H9 (cell line): ENCODE measurements at regions not wholly inside any gene's neighbourhood (a gene's known extent, or its start where the extent isn't known, plus 50 kb on each side); places are given as distances from the start of the nearest gene placed in this dataset.

Experiments used
- DNase-seq: peaks from one replicate; pipeline ENCODE4 v3.0.0-alpha.2; 2017
- H2AFZ ChIP-seq: one replicate; pipeline ENCODE4 v1.6.1; 2013; ENCODE audit warnings: mild to moderate bottlenecking, low read length, control low read depth, moderate library complexity
- H2AK5ac ChIP-seq: 2 replicates; pipeline ENCODE4 v1.6.1; 2013; ENCODE audit warnings: low read length, control low read depth, mixed read lengths; ENCODE audit not compliant: insufficient read length
- H2BK120ac ChIP-seq: one replicate; pipeline ENCODE4 v1.6.1; 2013; ENCODE audit warnings: low read depth, mild to moderate bottlenecking, low read length, control low read depth, inconsistent platforms; ENCODE audit not compliant: poor library complexity, severe bottlenecking
- H2BK12ac ChIP-seq: 2 replicates; pipeline ENCODE4 v1.6.1; 2013; ENCODE audit warnings: low read length, control low read depth, mixed read lengths, low read depth; ENCODE audit not compliant: insufficient read length
- H2BK15ac ChIP-seq: 2 replicates; pipeline ENCODE4 v1.6.1; 2013; ENCODE audit warnings: low read depth, low read length, control low read depth
- H2BK20ac ChIP-seq: one replicate; pipeline ENCODE4 v1.6.1; 2013; ENCODE audit warnings: low read depth, mild to moderate bottlenecking, low read length, control low read depth, inconsistent platforms; ENCODE audit not compliant: poor library complexity, severe bottlenecking
- H2BK5ac ChIP-seq: 2 replicates; pipeline ENCODE4 v1.6.1; 2013; ENCODE audit warnings: low read length, control low read depth, mixed read lengths; ENCODE audit not compliant: insufficient read length
- H3K14ac ChIP-seq: 2 replicates; pipeline ENCODE4 v1.6.1; 2013; ENCODE audit warnings: low read length, control low read depth; ENCODE audit not compliant: insufficient read depth
- H3K18ac ChIP-seq: 2 replicates; pipeline ENCODE4 v1.6.1; 2013; ENCODE audit warnings: low read depth, mild to moderate bottlenecking, mixed read lengths, low read length, control low read depth; ENCODE audit not compliant: insufficient read length
- H3K23ac ChIP-seq: 2 replicates; pipeline ENCODE4 v1.6.1; 2013; ENCODE audit warnings: low read length, control low read depth, mixed read lengths, low read depth; ENCODE audit not compliant: insufficient read length
- H3K23me2 ChIP-seq: 2 replicates; pipeline ENCODE4 v1.6.1; 2013; ENCODE audit warnings: low read depth, mild to moderate bottlenecking, mixed read lengths, low read length, control low read depth; ENCODE audit not compliant: insufficient read length, poor library complexity, severe bottlenecking
- H3K27ac ChIP-seq: 2 replicates; pipeline ENCODE4 v1.5.1; 2013; ENCODE audit warnings: low read length, control low read depth, mixed read lengths, low read depth; ENCODE audit not compliant: insufficient read length
- H3K27me3 ChIP-seq: 2 replicates; pipeline ENCODE4 v1.6.1; 2013; ENCODE audit warnings: low read length, control low read depth, inconsistent platforms; ENCODE audit not compliant: insufficient read depth
- H3K4ac ChIP-seq: 2 replicates; pipeline ENCODE4 v1.6.1; 2013; ENCODE audit warnings: low read depth, mild to moderate bottlenecking, control low read depth, inconsistent platforms, low read length, moderate library complexity
- H3K4me1 ChIP-seq: 2 replicates; pipeline ENCODE4 v1.6.1; 2013; ENCODE audit warnings: low read length, control low read depth, inconsistent platforms; ENCODE audit not compliant: insufficient read depth
- H3K4me2 ChIP-seq: 2 replicates; pipeline ENCODE4 v1.6.1; 2013; ENCODE audit warnings: low read length, control low read depth, mixed read lengths; ENCODE audit not compliant: insufficient read length, insufficient read depth
- H3K56ac ChIP-seq: 2 replicates; pipeline ENCODE4 v1.6.1; 2013; ENCODE audit warnings: low read depth, mild to moderate bottlenecking, mixed read lengths, low read length, control low read depth; ENCODE audit not compliant: insufficient read length
- H3K79me1 ChIP-seq: 2 replicates; pipeline ENCODE4 v1.6.1; 2013; ENCODE audit warnings: low read depth, mild to moderate bottlenecking, moderate library complexity, low read length, control low read depth, inconsistent platforms; ENCODE audit not compliant: insufficient read depth, poor library complexity, severe bottlenecking
- H3K79me2 ChIP-seq: 2 replicates; pipeline ENCODE4 v1.6.1; 2013; ENCODE audit warnings: low read length, control low read depth, inconsistent platforms; ENCODE audit not compliant: insufficient read depth
- H3K9ac ChIP-seq: 2 replicates; pipeline ENCODE4 v1.6.1; 2013; ENCODE audit warnings: low read length, control low read depth, mixed read lengths; ENCODE audit not compliant: insufficient read length; ENCODE audit errors: extremely low read depth
- H3K9me3 ChIP-seq: one replicate; pipeline ENCODE4 v1.6.1; 2013; ENCODE audit warnings: low read depth, low read length, inconsistent platforms; ENCODE audit not compliant: control insufficient read depth
- H3T11ph ChIP-seq: one replicate; pipeline ENCODE4 v1.6.1; 2013; ENCODE audit warnings: mild to moderate bottlenecking, low read length, control low read depth, inconsistent platforms
- H4K20me1 ChIP-seq: one replicate; pipeline ENCODE4 v1.6.1; 2013; ENCODE audit not compliant: control insufficient read depth, insufficient read length, insufficient read depth
- H4K5ac ChIP-seq: 2 replicates; pipeline ENCODE4 v1.6.1; 2013; ENCODE audit warnings: low read depth, mild to moderate bottlenecking, mixed read lengths, low read length, control low read depth; ENCODE audit not compliant: insufficient read length
- H4K8ac ChIP-seq: replicated peaks from 2 replicates; pipeline ENCODE4 v1.6.1; 2013; ENCODE audit warnings: low read length, control low read depth, mixed read lengths, low read depth; ENCODE audit not compliant: insufficient read length
- H4K91ac ChIP-seq: 2 replicates; pipeline ENCODE4 v1.6.1; 2013; ENCODE audit warnings: low read depth, mild to moderate bottlenecking, moderate library complexity, mixed read lengths, low read length, control low read depth; ENCODE audit not compliant: insufficient read length
- H3K27ac Mint-ChIP-seq, 3 experiments: 2 replicates in 2 of 3; 3 replicates in 1 of 3; pipeline ENCODE4 v1.8.0; 2020 to 2021; ENCODE audit warnings: mixed read lengths in 3 of 3, mild to moderate bottlenecking in 1 of 3, moderate library complexity in 1 of 3
- H3K27me3 Mint-ChIP-seq: 2 replicates; pipeline ENCODE4 v1.8.0; 2021; ENCODE audit warnings: low read depth, mild to moderate bottlenecking, moderate library complexity, mixed read lengths
- H3K36me3 Mint-ChIP-seq, 3 experiments: 2 replicates in 2 of 3; 3 replicates in 1 of 3; pipeline ENCODE4 v1.8.0; 2020 to 2021; ENCODE audit warnings: low read depth in 3 of 3, mixed read lengths in 3 of 3; ENCODE audit not compliant: insufficient read depth in 1 of 3
- H3K4me1 Mint-ChIP-seq, 2 experiments: 2 replicates each; pipeline ENCODE4 v1.8.0; 2020; ENCODE audit warnings: mixed read lengths in 2 of 2
- H3K4me3 Mint-ChIP-seq, 2 experiments: 2 replicates in 1 of 2; 3 replicates in 1 of 2; pipeline ENCODE4 v1.8.0; 2020 to 2021; ENCODE audit warnings: mild to moderate bottlenecking in 2 of 2, mixed read lengths in 2 of 2, moderate library complexity in 1 of 2
- H3K9me3 Mint-ChIP-seq, 2 experiments: 2 replicates in 1 of 2; 3 replicates in 1 of 2; pipeline ENCODE4 v1.8.0; 2020; ENCODE audit warnings: mild to moderate bottlenecking in 2 of 2, mixed read lengths in 2 of 2, moderate library complexity in 1 of 2
- CTCF ChIP-seq: fragments of 200-600 bp; sonication (generic); conservative IDR thresholded peaks from 3 replicates; pipeline ENCODE4 v1.8.0; 2021; ENCODE audit warnings: antibody characterized with exemption, mild to moderate bottlenecking
- WGBS: extraction: QIAGEN DNeasy Blood & Tissue Kit; methylation state at CpG from one replicate; pipeline ENCODE4 v1.1.7; 2013; ENCODE audit warnings: missing lambda C conversion rate, low lambda C conversion rate, mixed read lengths; ENCODE audit not compliant: insufficient read length; ENCODE audit errors: extremely low coverage; 5-methylcytosine and 5-hydroxymethylcytosine counted together

- H3K36me3 Mint-ChIP-seq: peaks cover 2 to 25% (median 10%) of the 10 kb centered on the region in 3 experiments; a peak in 6 of 7 replicates
- H2BK120ac ChIP-seq: no peak overlapping the region
- no peaks in the 10 kb centered on the region for H3K27me3 ChIP-seq
- H2BK5ac ChIP-seq: no peak overlapping the region
- no peak for TF ChIP-seq CTCF
- H3T11ph ChIP-seq: no peak overlapping the region
- no peak overlapping the region for H2BK12ac ChIP-seq
- peaks cover 3% of the 10 kb centered on the region; the same call in 1 of the 2 replicates for H3K4me1 ChIP-seq
- H4K91ac ChIP-seq: no peak overlapping the region
- DNase-seq: no peak
- peaks cover 40 to 54% of the 10 kb centered on the region in 2 experiments for H3K4me1 Mint-ChIP-seq
- WGBS: no CpG with 5 or more reads among the region's 10 CpGs
- H3K9me3 Mint-ChIP-seq: peaks cover 12 to 15% of the 10 kb centered on the region in 2 experiments
- H3K56ac ChIP-seq: no peak overlapping the region
- H4K20me1 ChIP-seq: no peaks in the 10 kb centered on the region
- H3K23me2 ChIP-seq: no peaks in the 10 kb centered on the region
- no peak overlapping the region for H3K14ac ChIP-seq
- H3K23ac ChIP-seq: no peak overlapping the region
- no peak overlapping the region for H3K27ac ChIP-seq
- H2AFZ ChIP-seq: no peak overlapping the region
- no peak overlapping the region for H2AK5ac ChIP-seq
- H4K5ac ChIP-seq: no peak overlapping the region
- H3K79me1 ChIP-seq: no peaks in the 10 kb centered on the region
- H4K8ac ChIP-seq: no peak overlapping the region
- H3K27ac Mint-ChIP-seq: peak overlapping the region in 1 of 3 experiments; percentile 5; a peak in 1 of 7 replicates
- H3K9ac ChIP-seq: no peak overlapping the region
- H3K18ac ChIP-seq: no peak overlapping the region
- peaks cover 24% of the 10 kb centered on the region for H3K27me3 Mint-ChIP-seq
- H3K4ac ChIP-seq: no peak overlapping the region
- no peak overlapping the region for H2BK15ac ChIP-seq
- H2BK20ac ChIP-seq: no peak overlapping the region
- H3K9me3 ChIP-seq: no peaks in the 10 kb centered on the region
- H3K79me2 ChIP-seq: no peaks in the 10 kb centered on the region
- H3K4me3 Mint-ChIP-seq: no peak overlapping the region
- no peak overlapping the region for H3K4me2 ChIP-seq
Measured at GRCh38 chr22:48076008-48076407, 1313.6 kb downstream of the TBC1D22A start.
